Neural cell (in vitro differentiated cells): ENCODE measurements at regions not wholly inside any gene's neighbourhood (a gene's known extent, or its start where the extent isn't known, plus 50 kb on each side); places are given as distances from the start of the nearest gene placed in this dataset.

Experiments used
- H2AFZ ChIP-seq: fragments of 200-600, 300-800 bp; sonication (generic), shearing (Covaris generic); 2 replicates; pipeline ENCODE4 v1.6.0; 2014; ENCODE audit warnings: low read depth, mild to moderate bottlenecking, antibody characterized with exemption, low read length, moderate library complexity
- H3F3A ChIP-seq: fragments of 200-600 bp; shearing (Covaris generic); 2 replicates; pipeline ENCODE4 v1.6.1; 2016; ENCODE audit warnings: mild to moderate bottlenecking, moderate library complexity, mixed read lengths, antibody characterized with exemption, low read length; ENCODE audit not compliant: insufficient read depth, poor library complexity, severe bottlenecking
- H3K27ac ChIP-seq: fragments of 200-600, 300-800 bp; sonication (generic), shearing (Covaris generic); 2 replicates; pipeline ENCODE4 v1.5.1; 2014; ENCODE audit warnings: mild to moderate bottlenecking, low read length, moderate library complexity
- H3K27me3 ChIP-seq: fragments of 300-800, 200-600 bp; sonication (generic), shearing (Covaris generic); 2 replicates; pipeline ENCODE4 v1.6.0; 2014; ENCODE audit warnings: mild to moderate bottlenecking, low read depth, low read length, moderate library complexity; ENCODE audit not compliant: insufficient read depth
- H3K36me3 ChIP-seq: fragments of 300-800, 200-600 bp; sonication (generic), shearing (Covaris generic); 2 replicates; pipeline ENCODE4 v1.5.1; 2014; ENCODE audit warnings: mild to moderate bottlenecking, antibody characterized with exemption, low read length, moderate library complexity; ENCODE audit not compliant: insufficient read depth
- H3K4me2 ChIP-seq: fragments of 300-800, 200-600 bp; sonication (generic), shearing (Covaris generic); 2 replicates; pipeline ENCODE4 v1.6.0; 2014; ENCODE audit warnings: mild to moderate bottlenecking, low read length
- H3K4me3 ChIP-seq: fragments of 300-800, 200-600 bp; sonication (generic), shearing (Covaris generic); 2 replicates; pipeline ENCODE4 v1.5.1; 2014; ENCODE audit warnings: mild to moderate bottlenecking, low read length, moderate library complexity
- H3K79me2 ChIP-seq: fragments of 200-600 bp; shearing (Covaris generic); replicated peaks from 2 replicates; pipeline ENCODE4 v1.6.0; 2014; ENCODE audit warnings: mild to moderate bottlenecking, low read length, moderate library complexity; ENCODE audit not compliant: insufficient read depth
- H3K9ac ChIP-seq: fragments of 300-800, 200-600 bp; sonication (generic), shearing (Covaris generic); 2 replicates; pipeline ENCODE4 v1.6.1; 2016; ENCODE audit warnings: mild to moderate bottlenecking, low read length, mixed read lengths
- H3K9me2 ChIP-seq: fragments of 200-600 bp; shearing (Covaris generic); 2 replicates; pipeline ENCODE4 v1.6.1; 2016; ENCODE audit warnings: mild to moderate bottlenecking, low read length, mixed read lengths; ENCODE audit not compliant: insufficient read depth
- H3K9me3 ChIP-seq: fragments of 200-600, 300-800 bp; sonication (generic), shearing (Covaris generic); 2 replicates; pipeline ENCODE4 v1.6.1; 2016; ENCODE audit warnings: mild to moderate bottlenecking, mixed run types, low read length, moderate library complexity, mixed read lengths
- H4K20me1 ChIP-seq: fragments of 200-600 bp; shearing (Covaris generic); 2 replicates; pipeline ENCODE4 v1.6.1; 2016; ENCODE audit warnings: mild to moderate bottlenecking, mixed run types; ENCODE audit not compliant: insufficient read depth
- EP300 ChIP-seq: fragments of 450-650 bp; conservative IDR thresholded peaks from 2 replicates; pipeline ENCODE4 v1.6.1; 2014; ENCODE audit warnings: antibody characterized with exemption, mild to moderate bottlenecking, moderate library complexity; ENCODE audit not compliant: poor library complexity, severe bottlenecking
- EZH2 ChIP-seq: fragments of 200-600, 300-800 bp; shearing (Covaris generic), sonication (generic); IDR thresholded peaks from 2 replicates; pipeline ENCODE4 v1.6.1; 2014; ENCODE audit warnings: antibody characterized with exemption, low read length, borderline replicate concordance, mild to moderate bottlenecking; ENCODE audit not compliant: insufficient read depth, poor library complexity, severe bottlenecking
- MXI1 ChIP-seq: fragments of 450-650 bp; conservative IDR thresholded peaks from 2 replicates; pipeline ENCODE4 v1.6.1; 2014; ENCODE audit warnings: antibody characterized with exemption, mild to moderate bottlenecking; ENCODE audit not compliant: poor library complexity, severe bottlenecking
- POLR2AphosphoS5 ChIP-seq: IDR thresholded peaks from 2 replicates; pipeline ENCODE4 v1.6.1; 2012
- RAD21 ChIP-seq: fragments of 450-650 bp; conservative IDR thresholded peaks from 2 replicates; pipeline ENCODE4 v1.6.1; 2014; ENCODE audit warnings: antibody characterized with exemption, mild to moderate bottlenecking, moderate library complexity
- SMC3 ChIP-seq: fragments of 450-650 bp; conservative IDR thresholded peaks from 2 replicates; pipeline ENCODE4 v1.6.1; 2014; ENCODE audit warnings: antibody characterized with exemption, mild to moderate bottlenecking, moderate library complexity; ENCODE audit not compliant: poor library complexity
- TAF1 ChIP-seq: IDR thresholded peaks from 2 replicates; pipeline ENCODE4 v1.6.1; 2012; ENCODE audit warnings: low read depth
- TF ChIP-seq, protein P1 (sequence below): IDR thresholded peaks from 2 replicates; pipeline ENCODE4 v1.6.1; 2012; ENCODE audit warnings: borderline replicate concordance
- TF ChIP-seq, protein P2 (sequence below): fragments of 450-650 bp; IDR thresholded peaks from 2 replicates; pipeline ENCODE4 v1.5.1; 2014; ENCODE audit warnings: antibody characterized with exemption, mild to moderate bottlenecking, moderate library complexity; ENCODE audit not compliant: poor library complexity, severe bottlenecking

DNA sequence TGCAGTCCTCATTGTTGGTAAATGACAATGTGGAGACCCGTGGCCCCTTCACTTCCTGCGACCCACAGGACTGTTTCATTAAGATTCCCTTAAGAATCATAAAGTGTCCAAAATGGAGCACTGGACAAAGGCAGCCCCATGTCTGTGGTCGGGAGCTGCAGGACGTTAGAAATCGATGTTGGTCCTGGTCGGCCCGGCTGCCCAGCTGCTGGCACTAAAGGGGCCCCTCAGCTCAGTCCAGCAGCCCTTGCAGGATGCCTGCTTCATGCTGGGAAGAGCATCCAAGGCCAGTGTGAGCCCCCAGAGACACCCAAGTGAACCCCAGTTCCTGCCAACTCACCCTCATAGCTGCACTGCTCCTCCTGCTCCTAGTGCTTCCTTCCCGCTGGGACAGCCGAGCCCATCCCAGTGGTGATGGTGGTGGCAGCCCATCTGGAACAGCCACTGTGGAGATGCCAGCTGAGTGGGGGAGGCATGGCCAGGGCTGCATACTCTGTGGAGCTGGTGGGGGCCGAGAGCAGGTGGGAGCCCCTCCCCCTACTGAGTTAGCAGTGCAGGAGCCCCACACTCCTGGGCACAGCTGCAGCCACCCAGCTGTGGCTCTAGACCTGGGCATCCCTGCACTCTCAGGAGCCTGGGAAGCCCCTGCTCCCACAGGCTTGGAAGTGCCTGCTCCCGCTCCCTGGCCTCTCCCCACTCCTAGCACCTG is 168.0 kb upstream of the IRX2 start:
- no peak overlapping the region for H2AFZ ChIP-seq
- no peaks in the 10 kb centered on the region for H3K36me3 ChIP-seq
- H3K9me3 ChIP-seq, result no peaks in the 10 kb centered on the region

DNA sequence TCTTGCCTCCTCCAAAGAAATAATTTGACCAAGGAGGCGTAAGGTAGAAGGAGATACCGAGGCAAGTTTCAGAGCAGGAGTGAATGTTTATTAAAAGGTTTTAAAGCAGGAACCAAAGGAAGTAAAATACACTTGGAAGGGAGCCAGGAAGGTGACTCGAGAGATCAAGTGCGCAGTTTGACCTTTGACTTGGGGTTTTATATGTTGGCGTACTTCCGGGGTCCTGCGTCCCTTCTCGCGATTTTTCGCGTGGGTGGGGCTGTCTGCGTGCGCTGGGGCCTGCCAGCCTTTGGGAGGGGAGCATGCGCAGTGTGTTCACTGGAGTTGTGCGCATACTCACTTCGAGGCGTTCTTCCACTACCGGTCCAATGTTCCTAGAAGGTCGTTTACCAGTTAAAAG is 166.0 kb upstream of the IRX2 start:
- Histone ChIP-seq H3K4me3 (no peak overlapping the region), H3K79me2 (no peaks in the 10 kb centered on the region), H3K4me2 (no peak overlapping the region), H3K9me2 (no peaks in the 10 kb centered on the region), H3K36me3 (no peaks in the 10 kb centered on the region), H3K27me3 (no peaks in the 10 kb centered on the region), H3K9me3 (no peaks in the 10 kb centered on the region), H2AFZ (no peak overlapping the region), H3F3A (no peaks in the 10 kb centered on the region), H3K9ac (no peak overlapping the region), H3K27ac (no peak overlapping the region), H4K20me1 (no peaks in the 10 kb centered on the region)
- no peak for TF ChIP-seq TAF1
- TF ChIP-seq, protein P1, sequence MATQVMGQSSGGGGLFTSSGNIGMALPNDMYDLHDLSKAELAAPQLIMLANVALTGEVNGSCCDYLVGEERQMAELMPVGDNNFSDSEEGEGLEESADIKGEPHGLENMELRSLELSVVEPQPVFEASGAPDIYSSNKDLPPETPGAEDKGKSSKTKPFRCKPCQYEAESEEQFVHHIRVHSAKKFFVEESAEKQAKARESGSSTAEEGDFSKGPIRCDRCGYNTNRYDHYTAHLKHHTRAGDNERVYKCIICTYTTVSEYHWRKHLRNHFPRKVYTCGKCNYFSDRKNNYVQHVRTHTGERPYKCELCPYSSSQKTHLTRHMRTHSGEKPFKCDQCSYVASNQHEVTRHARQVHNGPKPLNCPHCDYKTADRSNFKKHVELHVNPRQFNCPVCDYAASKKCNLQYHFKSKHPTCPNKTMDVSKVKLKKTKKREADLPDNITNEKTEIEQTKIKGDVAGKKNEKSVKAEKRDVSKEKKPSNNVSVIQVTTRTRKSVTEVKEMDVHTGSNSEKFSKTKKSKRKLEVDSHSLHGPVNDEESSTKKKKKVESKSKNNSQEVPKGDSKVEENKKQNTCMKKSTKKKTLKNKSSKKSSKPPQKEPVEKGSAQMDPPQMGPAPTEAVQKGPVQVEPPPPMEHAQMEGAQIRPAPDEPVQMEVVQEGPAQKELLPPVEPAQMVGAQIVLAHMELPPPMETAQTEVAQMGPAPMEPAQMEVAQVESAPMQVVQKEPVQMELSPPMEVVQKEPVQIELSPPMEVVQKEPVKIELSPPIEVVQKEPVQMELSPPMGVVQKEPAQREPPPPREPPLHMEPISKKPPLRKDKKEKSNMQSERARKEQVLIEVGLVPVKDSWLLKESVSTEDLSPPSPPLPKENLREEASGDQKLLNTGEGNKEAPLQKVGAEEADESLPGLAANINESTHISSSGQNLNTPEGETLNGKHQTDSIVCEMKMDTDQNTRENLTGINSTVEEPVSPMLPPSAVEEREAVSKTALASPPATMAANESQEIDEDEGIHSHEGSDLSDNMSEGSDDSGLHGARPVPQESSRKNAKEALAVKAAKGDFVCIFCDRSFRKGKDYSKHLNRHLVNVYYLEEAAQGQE, result no peak
- no peak for TF ChIP-seq SMC3
- no peak for TF ChIP-seq RAD21
- TF ChIP-seq EP300, result no peak
- no peak for TF ChIP-seq EZH2
- TF ChIP-seq, protein P2, sequence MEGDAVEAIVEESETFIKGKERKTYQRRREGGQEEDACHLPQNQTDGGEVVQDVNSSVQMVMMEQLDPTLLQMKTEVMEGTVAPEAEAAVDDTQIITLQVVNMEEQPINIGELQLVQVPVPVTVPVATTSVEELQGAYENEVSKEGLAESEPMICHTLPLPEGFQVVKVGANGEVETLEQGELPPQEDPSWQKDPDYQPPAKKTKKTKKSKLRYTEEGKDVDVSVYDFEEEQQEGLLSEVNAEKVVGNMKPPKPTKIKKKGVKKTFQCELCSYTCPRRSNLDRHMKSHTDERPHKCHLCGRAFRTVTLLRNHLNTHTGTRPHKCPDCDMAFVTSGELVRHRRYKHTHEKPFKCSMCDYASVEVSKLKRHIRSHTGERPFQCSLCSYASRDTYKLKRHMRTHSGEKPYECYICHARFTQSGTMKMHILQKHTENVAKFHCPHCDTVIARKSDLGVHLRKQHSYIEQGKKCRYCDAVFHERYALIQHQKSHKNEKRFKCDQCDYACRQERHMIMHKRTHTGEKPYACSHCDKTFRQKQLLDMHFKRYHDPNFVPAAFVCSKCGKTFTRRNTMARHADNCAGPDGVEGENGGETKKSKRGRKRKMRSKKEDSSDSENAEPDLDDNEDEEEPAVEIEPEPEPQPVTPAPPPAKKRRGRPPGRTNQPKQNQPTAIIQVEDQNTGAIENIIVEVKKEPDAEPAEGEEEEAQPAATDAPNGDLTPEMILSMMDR, result no peak
- no peak for TF ChIP-seq MXI1
- TF ChIP-seq POLR2AphosphoS5, result no peak

More for the DNA sequence above, 168.0 kb upstream of the IRX2 start:
- Histone ChIP-seq H4K20me1 (no peaks in the 10 kb centered on the region), H3K9ac (no peak overlapping the region), H3K27me3 (no peaks in the 10 kb centered on the region), H3K4me2 (no peak overlapping the region), H3K79me2 (no peaks in the 10 kb centered on the region), H3K4me3 (no peak overlapping the region), H3K27ac (no peak overlapping the region), H3F3A (no peaks in the 10 kb centered on the region), H3K9me2 (no peaks in the 10 kb centered on the region)
- no peak for TF ChIP-seq EP300
- TF ChIP-seq, protein P1, result no peak
- TF ChIP-seq TAF1, result no peak
- TF ChIP-seq MXI1, result no peak
- TF ChIP-seq RAD21, result no peak
- TF ChIP-seq POLR2AphosphoS5, result no peak
- TF ChIP-seq EZH2, result no peak
- TF ChIP-seq, protein P2, result no peak
- TF ChIP-seq SMC3, result no peak
